OCI-M1 (cell line): ENCODE measurements at regions not wholly inside any gene's neighbourhood (a gene's known extent, or its start where the extent isn't known, plus 50 kb on each side); places are given as distances from the start of the nearest gene placed in this dataset.
"Not testable (repeated sequence)": the region's sequence is repeated elsewhere in the genome, so short reads cannot be mapped to it uniquely, and the experiment has no call there.

Source experiments
- DNase-seq: peaks from one replicate; lab custom pipeline; 2025; lab: John Stamatoyannopoulos, UW

GRCh38 chr3:177457204-177457603, 259.9 kb upstream of the TBL1XR1 start:
- DNase-seq = not testable (repeated sequence)

- no peak for DNase-seq
Observed at GRCh38 chr3:177459401-177459800, 262.1 kb upstream of the TBL1XR1 start.

GRCh38 chr3:177460047-177460446, 262.8 kb upstream of the TBL1XR1 start:
- DNase-seq = no peak

- DNase-seq = no peak
Observed at GRCh38 chr3:177461765-177462164, 264.5 kb upstream of the TBL1XR1 start.

- DNase-seq = not testable (repeated sequence)
Observed at GRCh38 chr3:177463341-177463740, 266.1 kb upstream of the TBL1XR1 start.

GRCh38 chr3:177463863-177464262, 266.6 kb upstream of the TBL1XR1 start:
- DNase-seq = no peak

GRCh38 chr3:177464392-177465256, 267.3 kb upstream of the TBL1XR1 start:
- no peak for DNase-seq

- no peak for DNase-seq
Observed at GRCh38 chr3:177465257-177465642, 268.0 kb upstream of the TBL1XR1 start.

- no peak for DNase-seq
Observed at GRCh38 chr3:177466074-177466473, 268.8 kb upstream of the TBL1XR1 start.

GRCh38 chr3:177466622-177467021, 269.3 kb upstream of the TBL1XR1 start:
- not testable (repeated sequence) for DNase-seq

GRCh38 chr3:177467247-177467985, 270.1 kb upstream of the TBL1XR1 start:
- no peak for DNase-seq

GRCh38 chr3:177468331-177468730, 271.0 kb upstream of the TBL1XR1 start:
- no peak for DNase-seq

- DNase-seq = no peak
Observed at GRCh38 chr3:177468816-177469215, 271.5 kb upstream of the TBL1XR1 start.

- no peak for DNase-seq
Observed at GRCh38 chr3:177469216-177469615, 271.9 kb upstream of the TBL1XR1 start.

- no peak for DNase-seq
Observed at GRCh38 chr3:177470197-177470941, 273.1 kb upstream of the TBL1XR1 start.

GRCh38 chr3:177471733-177472480, 274.6 kb upstream of the TBL1XR1 start:
- DNase-seq = no peak

GRCh38 chr3:177473184-177473583, 275.9 kb upstream of the TBL1XR1 start:
- no peak for DNase-seq

GRCh38 chr3:177473903-177474302, 276.6 kb upstream of the TBL1XR1 start:
- DNase-seq = no peak

GRCh38 chr3:177474652-177475355, 277.5 kb upstream of the TBL1XR1 start:
- no peak for DNase-seq

- no peak for DNase-seq
Observed at GRCh38 chr3:177475356-177475665, 278.0 kb upstream of the TBL1XR1 start.

GRCh38 chr3:177476495-177476894, 279.2 kb upstream of the TBL1XR1 start:
- DNase-seq = no peak
